Kidney glomerular epithelial cell (primary cell): ENCODE measurements at regions not wholly inside any gene's neighbourhood (a gene's known extent, or its start where the extent isn't known, plus 50 kb on each side); places are given as distances from the start of the nearest gene placed in this dataset.

Experiments used
- DNase-seq: peaks from one replicate; lab custom pipeline; 2025; lab: John Stamatoyannopoulos, UW

DNA sequence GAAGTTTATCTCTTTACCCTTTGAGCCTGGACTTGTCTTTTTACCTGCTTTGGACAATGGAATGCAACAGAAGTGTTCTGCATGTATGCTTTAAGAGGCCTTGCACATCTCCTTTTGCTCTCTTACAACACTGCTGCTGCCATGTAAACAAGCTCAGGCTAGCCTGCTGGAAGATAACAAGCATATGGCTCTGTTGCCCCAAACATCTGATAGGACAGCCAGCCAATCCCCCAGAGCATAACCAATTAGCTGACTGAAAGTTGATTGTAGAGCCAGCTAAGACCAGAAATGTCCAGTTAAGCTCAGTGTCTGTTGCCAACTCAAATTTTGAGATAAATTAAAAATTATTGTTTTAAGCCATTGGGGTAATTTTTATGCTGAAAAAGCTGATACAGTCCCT lies 510.6 kb upstream of the CNKSR2 start:
- no peak for DNase-seq

DNA sequence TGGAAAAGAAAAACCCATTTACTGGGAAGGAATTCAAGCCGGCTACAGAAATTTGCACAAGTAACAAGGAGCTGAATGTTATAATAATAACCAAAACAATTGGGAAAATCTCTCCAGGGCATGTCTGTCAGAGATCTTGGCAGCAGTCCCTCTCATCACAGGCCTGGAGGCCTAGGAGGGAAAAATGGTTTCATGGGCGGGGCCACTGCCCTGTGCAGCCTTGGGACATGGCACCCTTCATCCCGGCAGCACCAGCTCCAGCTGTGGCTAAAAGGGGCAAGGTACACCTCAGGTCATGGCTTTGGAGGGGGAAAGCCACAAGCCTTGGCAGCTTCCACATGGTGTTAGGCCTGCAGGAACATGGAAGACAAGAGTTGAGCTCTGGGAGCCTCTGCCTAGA lies 513.1 kb upstream of the CNKSR2 start:
- DNase-seq: no peak

DNA sequence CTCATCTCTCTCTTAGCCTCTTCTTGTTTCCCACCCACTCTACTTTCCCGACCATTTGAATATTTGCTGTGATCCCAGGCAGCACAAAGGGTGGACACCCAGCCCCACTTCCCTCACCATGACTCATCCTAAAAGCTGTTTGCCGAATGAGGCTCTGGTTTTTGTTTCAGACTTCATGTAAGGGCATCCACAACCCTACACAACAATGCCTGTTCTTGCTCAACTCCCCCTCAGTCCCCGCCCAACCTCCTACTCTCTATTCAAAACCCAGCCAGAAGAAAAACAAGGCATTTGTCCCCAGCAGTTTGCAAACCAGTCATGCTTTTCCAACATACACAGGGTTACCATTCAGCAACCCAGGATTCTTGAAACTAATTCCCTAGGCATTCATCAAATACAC lies 516.5 kb upstream of the CNKSR2 start:
- no peak for DNase-seq

DNA sequence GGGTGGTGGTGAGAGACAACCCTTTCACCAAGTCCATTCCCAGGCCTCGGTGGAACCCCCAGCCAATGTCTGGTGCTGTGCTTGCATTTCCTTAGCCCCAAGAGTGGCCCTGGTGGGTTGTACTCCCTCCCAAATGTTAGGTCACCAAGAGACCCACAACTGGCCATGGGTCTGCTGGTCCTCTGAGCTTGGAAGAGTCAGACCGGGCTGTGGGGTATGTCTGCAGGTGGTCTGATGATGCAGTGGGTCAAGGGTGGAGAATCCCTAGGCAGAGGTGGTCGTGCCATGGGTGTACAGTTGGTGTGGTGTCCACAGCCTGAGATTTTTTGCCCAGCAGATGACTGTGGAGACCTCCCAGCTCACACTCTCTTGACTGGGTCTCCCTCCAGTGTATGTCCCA lies 535.7 kb upstream of the CNKSR2 start:
- DNase-seq: no peak

DNA sequence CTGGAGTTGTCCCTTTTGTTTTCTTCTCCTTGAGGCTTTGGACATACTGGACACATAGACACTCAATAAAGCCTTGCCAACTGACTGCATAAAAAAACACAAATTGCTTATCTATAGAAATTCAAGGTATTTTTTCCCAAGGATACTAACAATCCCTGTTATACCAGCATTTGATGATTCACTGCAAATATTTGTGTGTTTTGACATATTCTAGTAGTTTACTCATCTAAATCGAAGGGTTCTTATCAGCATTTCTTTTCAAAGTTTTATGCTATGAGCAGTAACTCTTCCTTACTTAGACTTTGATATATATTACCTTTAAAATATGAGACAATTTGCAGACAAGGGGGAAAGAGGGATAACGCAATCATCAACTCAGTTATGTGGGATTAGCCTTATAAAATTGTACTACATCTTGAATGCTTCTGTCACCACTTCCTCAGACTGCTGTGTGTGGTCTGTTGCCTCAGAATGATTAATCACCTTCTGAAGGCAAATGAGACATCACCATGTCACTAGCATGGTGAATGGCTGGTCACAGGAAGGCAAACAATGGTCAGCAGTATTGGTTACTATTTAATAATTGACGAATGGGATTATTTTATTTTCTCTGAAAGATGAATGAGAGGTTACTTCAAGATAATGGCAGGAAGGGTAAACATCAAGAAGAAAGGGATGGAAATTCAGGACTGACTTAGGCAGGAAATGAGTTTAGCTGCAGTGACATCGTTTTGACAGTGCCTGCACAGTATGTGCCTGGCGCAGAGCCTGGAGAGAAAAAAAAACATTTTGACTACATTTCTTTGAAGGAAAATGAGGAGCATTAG lies 544.3 kb upstream of the CNKSR2 start:
- peak; percentile 41 for DNase-seq

DNA sequence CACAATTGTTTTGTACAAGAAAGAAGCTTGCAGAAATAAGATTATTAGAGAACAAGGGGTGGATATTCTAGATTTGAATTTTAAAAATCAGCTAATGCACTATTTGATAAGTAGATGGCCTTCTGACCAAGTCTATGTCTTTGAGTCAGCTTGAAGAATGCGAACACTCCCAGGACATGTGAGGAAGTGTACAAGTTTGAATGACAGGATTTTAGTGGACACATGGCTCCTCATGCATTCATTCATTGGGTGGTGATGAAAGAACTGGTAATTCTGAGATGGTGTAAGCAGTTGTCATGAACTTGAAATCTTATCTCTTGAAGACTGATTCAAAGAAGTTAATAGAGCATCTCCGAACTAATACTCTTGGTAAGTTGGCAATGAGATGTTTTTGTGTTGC lies 548.2 kb upstream of the CNKSR2 start:
- DNase-seq: no peak

DNA sequence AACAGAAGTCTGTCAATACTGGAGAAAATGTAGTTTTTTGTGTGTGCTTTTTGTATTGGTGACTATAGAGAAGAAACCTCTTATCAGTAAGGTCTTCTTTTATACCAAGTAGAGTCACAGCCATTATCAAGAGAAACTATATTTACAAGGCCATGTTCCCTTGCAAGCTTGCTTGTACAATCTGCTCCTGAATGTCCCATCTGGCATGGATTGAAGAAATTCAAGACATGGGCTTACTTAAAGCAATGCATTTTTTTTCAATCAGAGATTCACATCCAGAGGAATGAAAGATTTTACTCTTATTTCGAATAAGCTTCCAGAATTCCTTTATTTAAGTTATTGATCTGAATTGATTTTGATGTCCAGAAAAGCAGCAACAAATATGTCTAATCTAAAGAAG lies 537.3 kb upstream of the RPS6KA3 start:
- DNase-seq: no peak

DNA sequence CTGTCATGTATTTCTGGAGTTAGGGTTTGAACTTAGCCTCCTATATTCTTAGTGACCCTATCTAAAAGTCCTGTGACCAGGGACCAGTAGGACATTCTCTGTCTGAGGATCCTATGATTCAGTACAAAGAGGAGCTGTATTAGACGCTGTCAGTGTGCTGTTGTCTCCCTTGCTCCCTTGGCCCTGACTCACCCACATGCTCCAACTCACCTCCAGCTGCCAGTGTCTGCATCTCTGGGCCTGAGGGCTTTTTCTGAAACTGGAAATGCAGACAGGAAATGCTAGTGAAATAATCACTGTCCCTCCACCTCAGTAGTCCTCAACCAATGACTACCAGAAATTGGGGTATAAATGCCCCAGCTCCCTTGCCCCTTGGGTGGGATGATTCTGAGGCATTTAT lies 535.3 kb upstream of the RPS6KA3 start:
- no peak for DNase-seq

DNA sequence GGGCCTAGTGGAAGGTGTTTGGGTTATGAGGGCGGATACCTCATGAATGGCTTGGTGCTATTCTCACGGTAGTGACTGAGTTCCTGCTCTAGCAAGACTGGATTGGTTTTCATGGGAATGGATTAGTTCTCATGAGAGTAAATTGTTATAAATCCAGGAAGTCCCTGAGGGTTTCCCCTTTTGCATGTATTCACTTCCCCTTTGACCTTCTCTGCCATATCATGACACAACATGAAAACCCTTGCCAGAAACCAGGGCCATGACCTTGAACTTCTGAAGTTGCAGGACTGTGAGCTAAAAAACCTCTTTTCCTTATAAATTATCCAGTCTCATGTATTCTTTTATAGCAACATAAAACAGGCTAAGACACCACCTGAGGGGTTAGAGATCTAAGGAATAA lies 529.7 kb upstream of the RPS6KA3 start:
- no peak for DNase-seq

DNA sequence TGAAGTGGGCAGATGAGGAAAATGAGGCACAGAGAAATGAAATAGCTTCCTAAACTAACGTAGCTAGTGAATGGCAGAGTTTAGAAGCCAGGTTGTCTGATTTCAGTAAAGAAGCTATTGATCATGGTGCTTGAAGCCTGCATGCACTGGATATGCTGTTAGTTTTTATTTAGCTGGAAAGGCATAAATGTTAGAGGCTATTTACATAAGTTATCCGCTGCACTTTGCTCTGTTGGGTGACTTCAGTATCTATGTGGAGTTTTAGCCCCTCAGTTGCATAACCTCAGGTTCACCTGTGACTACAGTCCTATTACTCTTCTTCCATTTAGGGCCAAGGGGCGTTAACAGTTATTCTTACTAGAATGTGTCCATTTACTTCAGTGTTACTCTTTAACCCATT lies 522.4 kb upstream of the RPS6KA3 start:
- DNase-seq: no peak

DNA sequence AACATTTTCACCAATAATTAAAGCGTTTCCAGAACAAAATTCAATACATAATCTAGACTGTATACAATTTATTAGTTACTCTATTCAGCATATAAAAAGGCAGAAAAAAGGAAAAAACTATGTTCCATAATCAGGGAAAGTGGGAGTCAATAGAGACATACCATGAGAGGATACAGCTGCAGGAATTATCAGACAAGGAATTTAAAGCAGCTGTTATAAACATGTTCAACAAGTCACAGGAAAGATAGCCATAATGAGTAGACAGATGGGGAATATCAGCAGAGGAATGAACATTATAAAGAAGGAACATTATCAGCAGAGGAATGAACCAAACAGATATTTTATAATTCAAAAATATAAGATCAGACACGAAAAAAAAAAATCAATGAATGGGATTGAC lies 500.6 kb upstream of the RPS6KA3 start:
- DNase-seq: no peak

DNA sequence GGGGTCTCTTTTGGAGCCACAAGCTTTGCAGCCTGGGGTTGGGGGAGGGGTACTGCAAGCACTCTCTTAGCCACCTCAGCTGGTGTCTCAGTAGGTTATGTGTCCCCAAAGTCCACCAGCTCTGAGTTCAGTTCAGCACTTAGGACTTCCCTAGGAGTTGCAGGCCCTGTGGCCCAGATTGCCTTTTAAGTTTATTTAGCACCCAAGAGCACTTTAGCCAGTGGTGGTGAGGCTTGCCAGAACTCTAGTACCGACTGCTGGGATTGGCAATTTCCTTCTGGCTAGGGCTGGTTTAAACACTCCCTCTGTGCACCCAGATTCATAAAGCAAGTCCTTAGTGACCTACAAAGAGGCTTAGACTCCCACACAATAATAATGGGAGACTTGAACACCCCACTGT lies 489.9 kb upstream of the RPS6KA3 start:
- DNase-seq: no peak

DNA sequence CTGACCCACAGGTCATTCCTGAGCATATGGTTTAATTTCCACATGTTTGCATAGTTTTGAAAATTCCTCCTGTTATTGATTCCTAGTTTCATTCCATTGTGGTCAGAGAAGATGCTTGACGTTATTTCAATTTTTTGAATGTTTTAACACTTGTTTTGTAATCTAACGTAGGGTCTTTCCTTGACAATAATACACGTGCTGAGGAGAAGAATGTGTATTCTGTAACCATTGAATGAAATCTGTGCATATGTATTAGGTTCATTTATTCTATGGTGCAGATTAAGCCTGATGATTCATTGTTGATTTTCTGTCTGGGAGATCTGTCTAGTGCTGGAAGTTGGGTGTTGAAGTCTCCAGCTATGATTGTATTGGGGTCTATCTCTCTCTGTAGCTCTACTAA lies 486.4 kb upstream of the RPS6KA3 start:
- DNase-seq: no peak

DNA sequence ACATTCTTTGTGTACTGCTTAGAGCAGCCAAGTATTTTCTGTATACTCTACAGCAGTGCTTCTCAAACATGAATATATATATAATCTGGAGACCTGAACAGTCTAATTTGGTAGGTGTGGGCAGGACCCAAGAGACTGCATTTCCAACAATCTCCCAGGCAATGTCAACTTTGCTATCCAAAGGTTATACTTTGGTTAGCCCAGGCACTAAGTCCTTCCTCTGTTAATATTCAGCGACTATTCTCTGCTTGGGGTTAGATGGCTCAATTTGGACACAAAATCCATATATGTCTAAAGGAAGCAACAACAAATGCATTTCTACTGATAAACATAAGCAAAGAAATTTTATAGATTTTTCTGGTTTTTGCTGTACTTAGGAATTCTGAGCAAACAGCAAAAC lies 480.0 kb upstream of the RPS6KA3 start:
- DNase-seq: no peak

DNA sequence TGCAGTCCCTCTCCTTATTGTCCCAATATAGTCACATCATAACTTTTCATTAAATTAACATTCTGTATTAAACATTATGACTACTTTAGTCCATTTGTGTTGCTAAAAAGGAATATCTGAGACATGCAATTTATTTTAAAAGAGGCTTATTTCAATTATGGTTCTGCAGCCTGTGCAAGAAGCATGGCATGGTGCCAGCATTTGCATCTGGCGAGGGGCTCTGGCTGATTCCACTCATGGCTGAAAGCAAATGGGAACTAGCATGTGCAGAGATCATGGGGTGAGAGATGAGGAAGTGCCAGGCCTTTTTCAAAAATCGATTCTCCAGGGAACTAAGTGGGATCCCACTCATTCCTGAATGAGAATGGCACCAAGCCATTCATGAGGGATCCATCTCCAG lies 476.3 kb upstream of the RPS6KA3 start:
- DNase-seq: no peak

DNA sequence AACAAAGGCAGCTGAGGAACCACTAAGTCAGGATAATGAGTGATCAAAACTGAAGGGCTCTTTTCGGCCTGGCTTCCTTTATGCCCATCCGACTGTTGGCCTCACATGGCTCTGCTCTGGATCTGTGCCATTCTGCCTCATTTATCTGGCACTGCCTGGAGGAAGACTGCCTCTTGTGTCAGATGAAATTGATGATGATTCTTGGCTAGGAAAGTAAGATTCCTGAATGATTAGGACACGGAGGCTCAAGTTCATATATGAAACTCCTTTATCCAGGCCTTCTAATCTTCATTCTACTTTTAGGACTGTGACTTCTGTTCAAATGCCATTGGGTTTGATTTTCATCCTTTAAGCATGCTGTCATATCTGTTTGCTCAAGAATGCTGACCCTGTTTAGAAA lies 475.4 kb upstream of the RPS6KA3 start:
- DNase-seq: peak; percentile 43

DNA sequence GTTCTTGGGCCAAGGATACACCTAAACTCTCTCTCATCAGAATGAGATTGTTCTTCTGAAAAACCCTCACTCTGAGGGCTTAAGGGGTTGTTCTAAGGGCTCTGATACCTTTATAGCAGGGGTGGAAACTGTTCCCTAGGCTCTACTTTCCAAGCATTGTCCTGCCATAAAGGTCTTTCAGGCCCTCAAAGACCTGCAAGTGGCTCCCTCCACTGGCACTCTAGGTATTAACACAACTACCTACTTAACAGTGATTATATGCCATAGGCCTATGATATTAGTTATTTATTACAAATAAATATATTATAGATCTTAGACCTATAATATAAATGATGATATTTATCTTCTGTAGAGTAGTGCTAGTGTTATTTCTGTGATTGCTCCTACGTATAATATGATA lies 473.7 kb upstream of the RPS6KA3 start:
- no peak for DNase-seq

DNA sequence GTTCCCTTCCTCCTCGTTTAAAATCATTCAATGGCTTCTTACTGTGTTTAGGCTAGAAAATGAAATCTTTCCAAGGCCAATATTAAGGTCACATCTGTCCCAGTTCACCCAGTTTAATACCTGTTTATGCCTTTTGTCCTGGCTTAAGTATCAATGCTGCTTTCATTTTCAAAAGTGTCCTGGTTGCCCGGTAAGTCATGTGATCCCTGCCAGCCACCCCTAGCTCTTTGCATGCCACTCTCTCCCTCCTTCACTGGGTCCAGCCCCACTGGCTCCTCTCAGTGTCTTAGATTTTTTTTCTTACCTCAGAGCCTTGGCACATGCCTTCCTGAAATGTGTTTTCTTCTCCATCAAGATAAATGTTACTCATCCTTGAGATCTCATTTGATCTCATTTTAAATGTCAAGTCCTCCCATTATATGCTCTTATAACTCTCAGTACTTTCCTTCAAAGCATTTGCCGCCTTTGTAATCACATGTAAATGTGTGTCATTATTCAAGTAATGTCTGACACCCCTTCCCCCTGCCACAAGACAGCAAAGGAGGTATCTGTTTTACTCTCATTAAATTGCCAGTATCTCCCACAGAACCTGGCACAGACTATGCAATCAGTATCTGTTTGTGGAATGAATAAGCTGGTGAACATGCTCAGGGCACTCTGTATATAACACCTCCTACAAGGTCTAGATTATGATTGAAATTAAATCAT lies 472.5 kb upstream of the RPS6KA3 start:
- no peak for DNase-seq

DNA sequence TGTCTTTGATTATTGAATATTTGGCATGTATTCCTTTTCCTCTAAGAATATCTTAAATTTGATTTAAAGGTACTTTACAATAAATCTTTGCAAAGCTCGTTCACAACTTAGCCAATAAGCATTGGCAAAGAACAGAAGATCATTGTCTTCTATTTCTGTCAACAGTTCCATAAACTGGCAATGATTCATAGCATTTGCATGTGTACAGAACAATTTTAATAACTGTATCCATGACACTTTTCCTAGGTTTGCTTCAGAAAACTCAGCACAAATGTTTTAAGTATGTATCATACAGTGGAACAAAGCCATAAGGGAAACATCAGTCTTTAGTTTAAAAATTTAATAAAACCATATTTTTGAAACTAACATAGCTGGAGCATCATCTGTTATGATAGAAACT lies 462.7 kb upstream of the RPS6KA3 start:
- no peak for DNase-seq

DNA sequence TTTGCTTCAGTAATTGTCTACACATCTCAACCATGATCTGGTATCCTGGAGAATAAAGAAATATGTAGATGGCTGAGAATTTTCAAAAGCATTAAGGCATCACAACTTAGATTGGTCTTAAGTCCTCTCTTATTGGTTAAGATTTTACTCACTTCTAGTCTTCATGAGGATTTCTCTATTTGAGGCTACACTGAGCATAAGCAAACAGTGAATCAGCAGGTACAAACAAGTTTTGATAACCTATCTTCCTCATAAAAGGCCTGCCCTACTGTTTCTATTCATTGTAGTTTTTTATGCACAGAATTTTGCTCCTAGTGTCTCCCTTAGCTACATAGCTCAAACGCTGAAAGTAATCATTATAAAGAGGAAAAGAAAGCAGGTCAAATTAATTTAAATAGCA lies 460.7 kb upstream of the RPS6KA3 start:
- DNase-seq: no peak

DNA sequence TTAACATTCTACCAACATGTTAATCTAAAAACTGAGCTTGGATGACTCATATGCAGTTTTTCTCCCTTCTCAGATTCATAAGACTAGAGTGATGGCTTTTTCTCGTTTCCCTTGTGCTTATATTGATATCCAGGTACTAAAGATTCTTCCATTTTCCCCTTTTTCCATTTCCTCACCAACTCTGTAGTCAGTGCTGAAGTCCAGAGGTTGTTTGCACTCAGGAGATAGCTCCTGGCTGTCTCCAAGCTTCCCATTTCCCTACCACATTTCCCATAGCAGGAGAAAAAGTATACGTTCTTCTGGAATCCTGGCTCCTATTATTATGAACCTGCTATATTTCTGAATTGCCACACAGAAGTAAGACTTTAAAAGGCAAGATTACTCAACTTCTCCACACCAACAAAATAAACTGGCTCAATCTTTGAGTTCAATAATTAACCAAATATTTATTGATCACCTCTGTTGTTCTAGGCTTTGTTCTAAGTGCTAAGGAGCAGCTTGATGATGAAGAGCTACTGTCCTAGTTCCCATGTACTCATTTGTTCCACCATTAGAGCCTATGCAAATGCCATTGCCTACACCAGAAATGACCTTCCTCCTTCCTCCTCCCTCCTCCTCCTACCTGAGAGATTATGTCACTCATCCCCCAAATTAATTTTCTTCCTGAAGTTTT lies 454.4 kb upstream of the RPS6KA3 start:
- no peak for DNase-seq

DNA sequence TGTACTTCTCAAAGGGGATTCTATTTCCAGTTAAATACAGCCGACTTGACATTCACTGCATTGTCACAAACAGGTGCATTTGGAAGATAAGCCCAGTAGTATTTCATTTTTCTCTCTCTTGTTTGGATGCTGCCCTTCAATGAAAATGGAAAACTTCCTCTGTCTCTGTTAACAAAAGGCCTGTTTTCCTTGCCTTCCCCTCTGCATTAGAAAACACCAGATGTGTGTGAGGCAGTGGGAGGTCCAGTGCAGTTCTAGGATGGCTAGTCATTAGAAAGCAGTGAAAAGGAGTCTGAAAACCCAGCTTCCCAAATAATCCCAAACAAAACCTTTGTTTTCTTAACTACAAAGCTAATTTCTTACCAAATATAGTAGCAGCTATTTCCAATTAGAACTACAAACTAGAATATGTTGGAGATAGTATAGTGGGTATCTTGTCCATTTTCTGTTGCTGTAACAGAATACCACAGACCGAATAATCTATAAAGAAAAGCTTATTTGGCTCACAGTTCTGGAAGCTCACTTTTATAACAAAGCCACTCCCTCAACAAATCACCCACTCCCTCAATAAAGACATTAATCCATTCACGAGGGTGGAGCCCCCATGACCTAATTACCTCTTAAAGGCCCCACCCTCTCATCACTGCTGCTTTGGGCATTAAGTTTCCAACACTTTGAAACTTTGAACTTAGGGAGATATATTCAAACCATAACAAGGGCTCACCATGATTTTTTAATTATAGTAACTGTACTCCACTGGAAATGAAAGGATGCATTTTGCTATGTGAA lies 452.1 kb upstream of the RPS6KA3 start:
- DNase-seq: no peak
